Mesothelial cell of epicardium (in vitro differentiated cells): ENCODE measurements at regions not wholly inside any gene's neighbourhood (a gene's known extent, or its start where the extent isn't known, plus 50 kb on each side); places are given as distances from the start of the nearest gene placed in this dataset.
"Not testable (repeated sequence)": the region's sequence is repeated elsewhere in the genome, so short reads cannot be mapped to it uniquely, and the experiment has no call there.

ENCODE experiments used
- DNase-seq, 2 experiments: peaks; one replicate each; pipeline ENCODE4 v3.0.0; 2021; ENCODE audit warnings: low spot score in 2 of 2; ENCODE audit not compliant: unreplicated experiment in 2 of 2
- H3K27ac Mint-ChIP-seq: 2 replicates; pipeline ENCODE4 v1.8.0; 2021; ENCODE audit warnings: mixed read lengths
- H3K27me3 Mint-ChIP-seq: 2 replicates; pipeline ENCODE4 v1.8.0; 2021; ENCODE audit warnings: low read depth, mixed read lengths
- H3K36me3 Mint-ChIP-seq: 2 replicates; pipeline ENCODE4 v1.8.0; 2021; ENCODE audit warnings: mixed read lengths
- H3K4me1 Mint-ChIP-seq: 2 replicates; pipeline ENCODE4 v1.8.0; 2021; ENCODE audit warnings: mixed read lengths
- H3K4me3 Mint-ChIP-seq: 2 replicates; pipeline ENCODE4 v1.8.0; 2021; ENCODE audit warnings: mild to moderate bottlenecking, moderate library complexity, mixed read lengths
- H3K9me3 Mint-ChIP-seq: 2 replicates; pipeline ENCODE4 v1.8.0; 2021; ENCODE audit warnings: mixed read lengths
- TF ChIP-seq, protein P1 (sequence below): fragments of 200-600 bp; sonication (generic); IDR thresholded peaks from one replicate; pipeline ENCODE4 v1.5.0; 2021; ENCODE audit warnings: antibody characterized with exemption; ENCODE audit not compliant: unreplicated experiment

GRCh38 chr14:105941226-105942166 lies 415.1 kb downstream of the TMEM121 start:
- Mint-ChIP-seq H3K27me3 (no peaks in the 10 kb centered on the region), H3K27ac (no peak overlapping the region), H3K9me3 (peaks cover 60% of the 10 kb centered on the region), H3K4me3 (no peak overlapping the region), H3K36me3 (peaks cover 9% of the 10 kb centered on the region), H3K4me1 (no peaks in the 10 kb centered on the region)
- TF ChIP-seq, protein P1, sequence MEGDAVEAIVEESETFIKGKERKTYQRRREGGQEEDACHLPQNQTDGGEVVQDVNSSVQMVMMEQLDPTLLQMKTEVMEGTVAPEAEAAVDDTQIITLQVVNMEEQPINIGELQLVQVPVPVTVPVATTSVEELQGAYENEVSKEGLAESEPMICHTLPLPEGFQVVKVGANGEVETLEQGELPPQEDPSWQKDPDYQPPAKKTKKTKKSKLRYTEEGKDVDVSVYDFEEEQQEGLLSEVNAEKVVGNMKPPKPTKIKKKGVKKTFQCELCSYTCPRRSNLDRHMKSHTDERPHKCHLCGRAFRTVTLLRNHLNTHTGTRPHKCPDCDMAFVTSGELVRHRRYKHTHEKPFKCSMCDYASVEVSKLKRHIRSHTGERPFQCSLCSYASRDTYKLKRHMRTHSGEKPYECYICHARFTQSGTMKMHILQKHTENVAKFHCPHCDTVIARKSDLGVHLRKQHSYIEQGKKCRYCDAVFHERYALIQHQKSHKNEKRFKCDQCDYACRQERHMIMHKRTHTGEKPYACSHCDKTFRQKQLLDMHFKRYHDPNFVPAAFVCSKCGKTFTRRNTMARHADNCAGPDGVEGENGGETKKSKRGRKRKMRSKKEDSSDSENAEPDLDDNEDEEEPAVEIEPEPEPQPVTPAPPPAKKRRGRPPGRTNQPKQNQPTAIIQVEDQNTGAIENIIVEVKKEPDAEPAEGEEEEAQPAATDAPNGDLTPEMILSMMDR: no peak
- DNase-seq: no peak

DNA sequence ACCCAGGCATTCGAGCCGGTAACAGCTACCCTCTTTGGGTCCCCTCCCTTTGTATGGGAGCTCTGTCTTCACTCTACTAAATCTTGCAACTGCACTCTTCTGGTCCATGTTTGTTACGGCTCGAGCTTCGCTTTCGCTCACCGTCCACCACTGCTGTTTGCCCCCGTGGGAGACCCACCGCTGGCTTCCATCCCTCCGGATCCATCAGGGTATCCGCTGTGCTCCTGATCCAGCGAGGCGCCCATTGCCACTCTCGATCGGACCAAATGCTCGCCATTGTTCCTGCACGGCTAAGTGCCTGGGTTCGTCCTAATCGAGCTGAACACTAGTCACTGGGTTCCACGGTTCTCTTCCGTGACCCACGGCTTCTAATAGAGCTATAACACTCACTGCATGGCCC lies 416.3 kb downstream of the TMEM121 start:
- not testable (repeated sequence) for DNase-seq, H3K27ac Mint-ChIP-seq, H3K36me3 Mint-ChIP-seq, H3K27me3 Mint-ChIP-seq, H3K4me1 Mint-ChIP-seq, H3K4me3 Mint-ChIP-seq
- H3K9me3 Mint-ChIP-seq: peaks cover 56% of the 10 kb centered on the region

GRCh38 chr14:105943973-105944602 lies 417.7 kb downstream of the TMEM121 start:
- Mint-ChIP-seq H3K4me3 (no peak overlapping the region), H3K27ac (no peak overlapping the region), H3K36me3 (no peaks in the 10 kb centered on the region), H3K27me3 (no peaks in the 10 kb centered on the region), H3K4me1 (no peaks in the 10 kb centered on the region), H3K9me3 (peaks cover 60% of the 10 kb centered on the region)
- TF ChIP-seq, protein P1: no peak
- no peak for DNase-seq

- H3K4me3 Mint-ChIP-seq: no peak overlapping the region
- no peaks in the 10 kb centered on the region for H3K36me3 Mint-ChIP-seq
- H3K9me3 Mint-ChIP-seq: peaks cover 59% of the 10 kb centered on the region
- H3K4me1 Mint-ChIP-seq: no peaks in the 10 kb centered on the region
- H3K27me3 Mint-ChIP-seq: no peaks in the 10 kb centered on the region
- no peak for DNase-seq
- no peak overlapping the region for H3K27ac Mint-ChIP-seq
- TF ChIP-seq, protein P1: no peak
Observed at GRCh38 chr14:105944632-105945610, 418.5 kb downstream of the TMEM121 start.

GRCh38 chr14:105945896-105946295 lies 419.5 kb downstream of the TMEM121 start:
- no peak overlapping the region for H3K27ac Mint-ChIP-seq
- no peak overlapping the region for H3K4me3 Mint-ChIP-seq
- DNase-seq: no peak
- H3K27me3 Mint-ChIP-seq: no peaks in the 10 kb centered on the region
- H3K36me3 Mint-ChIP-seq: no peaks in the 10 kb centered on the region
- TF ChIP-seq, protein P1: no peak
- peaks cover 62% of the 10 kb centered on the region for H3K9me3 Mint-ChIP-seq
- no peaks in the 10 kb centered on the region for H3K4me1 Mint-ChIP-seq
